ENCODE measurements at regions not wholly inside any gene's neighbourhood (a gene's known extent, or its start where the extent isn't known, plus 50 kb on each side); places are given as distances from the start of the nearest gene placed in this dataset.

DNA sequence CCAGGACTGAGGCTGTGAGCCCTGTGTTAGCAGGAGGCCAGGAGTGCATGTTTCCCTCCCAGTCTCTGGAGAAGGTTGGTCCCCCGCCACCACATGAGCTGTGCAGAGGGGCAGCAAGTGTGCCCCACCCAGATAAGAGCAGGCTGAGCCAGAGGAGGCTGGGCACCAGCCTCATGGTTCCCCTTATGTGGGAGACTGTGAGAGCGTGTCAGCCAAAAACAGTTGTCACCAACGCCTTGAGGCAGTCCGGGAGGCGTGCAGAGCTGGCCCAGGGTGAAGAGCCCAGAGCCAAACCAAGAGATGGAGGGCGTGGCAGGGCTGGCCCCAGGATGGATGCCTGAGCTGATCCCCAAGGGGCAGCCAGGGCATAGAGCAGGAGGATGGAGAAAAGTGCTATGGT, 128.7 kb upstream of the GLI2 start:
- DNase-seq (ENCODE audit: low read depth in 2 of 2), result no peak

DNA sequence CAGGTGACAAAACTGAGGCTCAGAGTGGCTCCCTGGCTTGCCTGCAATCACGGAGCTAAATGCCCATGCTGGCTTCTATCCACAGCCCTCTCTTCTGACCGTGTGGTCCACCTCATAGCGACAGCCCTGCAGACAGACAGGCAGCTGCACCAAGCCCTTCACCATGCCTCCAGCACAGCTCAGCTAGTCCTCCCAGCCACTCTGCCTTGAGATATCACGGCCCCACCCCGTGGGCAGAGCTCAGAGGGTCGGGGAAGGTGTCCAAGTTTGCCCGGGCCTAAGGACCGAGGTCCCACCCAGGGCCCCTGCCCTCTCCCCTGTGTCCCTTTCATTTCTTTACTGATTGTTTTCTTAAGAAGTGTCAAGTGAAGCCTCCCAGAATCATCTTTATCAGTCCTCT, 128.2 kb upstream of the GLI2 start:
- no peak for DNase-seq (ENCODE audit: low read depth in 2 of 2)

DNA sequence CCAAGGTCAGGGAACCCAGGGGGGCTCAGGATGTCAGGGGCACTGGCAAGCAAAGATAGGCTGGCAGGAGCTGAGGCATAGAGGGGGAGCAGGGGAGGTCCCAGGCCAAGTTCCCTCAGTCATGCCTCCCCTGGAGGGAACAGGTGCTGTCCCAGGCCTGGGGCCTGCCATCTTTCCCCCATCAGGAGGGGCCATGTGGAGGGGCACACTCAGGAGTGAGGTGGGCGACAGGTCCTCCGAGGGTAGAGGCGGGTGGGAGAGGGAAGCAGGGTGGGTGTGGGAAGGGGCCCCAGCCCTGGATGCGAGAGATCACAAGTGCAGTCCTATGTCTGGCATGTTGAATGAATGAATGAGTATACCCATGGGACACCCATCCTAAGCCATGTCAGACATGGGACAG, 127.7 kb upstream of the GLI2 start:
- DNase-seq (ENCODE audit: low read depth in 2 of 2), result no peak

DNA sequence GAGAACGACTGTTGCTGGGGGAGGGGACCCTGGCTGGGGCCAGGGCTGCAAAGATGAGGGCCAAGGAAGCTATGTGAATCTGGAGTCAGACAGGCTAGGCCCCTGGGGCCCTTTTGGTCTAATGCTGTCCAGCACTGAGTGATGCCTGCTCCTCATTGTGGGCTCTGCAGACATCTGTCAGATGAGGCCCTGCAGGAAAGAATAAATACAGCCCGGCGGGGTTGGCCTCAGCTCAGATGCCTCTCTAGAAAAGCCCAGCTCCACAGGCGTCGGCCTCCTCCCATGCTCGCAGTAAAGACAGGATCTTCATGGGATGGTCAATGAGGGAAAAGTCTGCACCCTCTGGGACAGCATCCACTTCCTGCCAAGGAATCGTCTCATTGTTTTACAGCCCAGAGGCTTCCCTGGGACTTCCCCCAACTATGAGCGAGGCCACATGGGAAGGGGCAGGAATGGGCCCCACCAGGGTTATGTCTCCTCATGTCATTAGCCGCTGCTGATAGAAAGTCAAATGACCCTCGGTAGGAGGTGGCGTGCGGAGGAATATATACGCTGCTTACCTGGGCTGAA, 125.8 kb upstream of the GLI2 start:
- no peak for DNase-seq (ENCODE audit: low read depth in 2 of 2)

DNA sequence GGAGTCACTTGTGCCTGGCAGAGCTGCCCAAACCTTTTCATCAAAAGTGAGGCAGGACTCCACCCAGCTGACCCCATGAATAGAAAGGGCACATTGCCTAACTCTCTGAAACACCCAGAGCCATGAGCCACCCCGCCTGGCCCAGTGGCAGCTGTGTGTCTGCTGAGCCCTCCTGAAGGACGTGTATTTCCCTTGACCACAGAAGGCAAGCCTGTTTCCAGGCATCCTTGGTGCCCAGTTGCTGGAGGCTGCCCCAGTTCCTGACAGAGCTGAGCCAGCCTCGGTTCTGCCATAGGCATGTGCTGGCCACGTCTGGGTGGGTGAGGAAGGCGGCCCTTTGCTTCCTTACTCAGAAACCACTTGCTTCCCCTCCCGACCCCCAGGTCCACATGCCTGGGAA, 124.7 kb upstream of the GLI2 start:
- no peak for DNase-seq (ENCODE audit: low read depth in 2 of 2)

DNA sequence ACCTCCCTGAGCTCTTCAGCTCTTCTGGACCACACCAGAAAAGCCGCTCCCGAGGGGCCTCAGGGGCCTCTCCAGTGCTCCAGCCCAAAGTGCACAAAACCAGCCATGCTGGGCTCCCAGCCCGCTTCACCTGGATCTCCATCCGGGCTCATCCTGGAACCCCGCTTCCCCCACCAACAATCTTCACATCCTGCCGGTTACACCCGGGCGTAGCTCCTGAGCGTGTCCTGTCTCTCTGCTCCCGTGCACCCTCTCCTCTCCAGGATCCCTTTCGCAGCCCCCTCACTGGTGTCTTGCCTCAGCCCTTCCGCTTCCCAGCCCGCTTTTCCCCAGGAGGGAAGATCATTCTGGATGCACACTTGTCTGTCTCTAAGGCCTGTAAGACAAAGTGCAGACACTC, 123.7 kb upstream of the GLI2 start:
- DNase-seq (ENCODE audit: low read depth in 2 of 2), result no peak

DNA sequence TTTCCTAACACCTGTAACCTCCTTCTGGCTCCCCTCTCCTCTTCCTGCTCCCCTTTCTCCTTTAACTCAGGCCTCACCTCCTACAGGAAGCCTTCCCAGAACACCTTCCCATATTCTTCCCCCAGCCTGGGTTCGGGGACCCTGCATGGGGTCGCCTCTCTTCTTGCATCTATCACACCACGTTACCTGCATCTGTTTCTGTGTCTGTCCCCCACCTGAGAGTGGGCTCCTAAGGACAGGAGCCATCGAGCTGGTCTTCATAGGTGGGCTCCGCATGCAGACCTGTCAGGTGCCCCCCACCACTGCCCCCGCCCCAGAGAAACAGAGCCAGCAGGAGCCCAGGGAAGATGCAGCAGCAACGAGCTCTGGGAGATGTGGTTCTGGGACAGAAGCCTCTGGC, 123.2 kb upstream of the GLI2 start:
- DNase-seq (ENCODE audit: low read depth in 2 of 2), result no peak

DNA sequence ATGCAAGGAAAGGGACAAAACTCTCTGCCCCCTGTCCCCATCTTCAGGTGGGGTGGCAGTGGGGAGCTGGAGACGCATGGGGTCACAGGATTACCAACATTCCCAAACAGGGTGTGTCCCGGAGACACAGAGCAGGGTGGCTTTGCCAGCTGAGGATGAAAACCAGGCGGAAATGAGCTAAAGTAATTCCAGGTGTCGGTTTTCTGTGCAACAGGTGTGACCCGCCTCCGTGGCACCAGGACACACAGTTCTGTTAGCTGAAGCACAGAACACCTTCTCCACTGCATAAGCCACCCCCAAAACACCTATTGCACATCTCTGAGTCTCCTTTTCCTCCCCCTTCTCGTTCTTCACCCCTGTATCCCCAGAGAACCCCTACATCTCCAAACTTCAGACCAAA, 122.7 kb upstream of the GLI2 start:
- DNase-seq (ENCODE audit: low read depth in 2 of 2), result no peak

DNA sequence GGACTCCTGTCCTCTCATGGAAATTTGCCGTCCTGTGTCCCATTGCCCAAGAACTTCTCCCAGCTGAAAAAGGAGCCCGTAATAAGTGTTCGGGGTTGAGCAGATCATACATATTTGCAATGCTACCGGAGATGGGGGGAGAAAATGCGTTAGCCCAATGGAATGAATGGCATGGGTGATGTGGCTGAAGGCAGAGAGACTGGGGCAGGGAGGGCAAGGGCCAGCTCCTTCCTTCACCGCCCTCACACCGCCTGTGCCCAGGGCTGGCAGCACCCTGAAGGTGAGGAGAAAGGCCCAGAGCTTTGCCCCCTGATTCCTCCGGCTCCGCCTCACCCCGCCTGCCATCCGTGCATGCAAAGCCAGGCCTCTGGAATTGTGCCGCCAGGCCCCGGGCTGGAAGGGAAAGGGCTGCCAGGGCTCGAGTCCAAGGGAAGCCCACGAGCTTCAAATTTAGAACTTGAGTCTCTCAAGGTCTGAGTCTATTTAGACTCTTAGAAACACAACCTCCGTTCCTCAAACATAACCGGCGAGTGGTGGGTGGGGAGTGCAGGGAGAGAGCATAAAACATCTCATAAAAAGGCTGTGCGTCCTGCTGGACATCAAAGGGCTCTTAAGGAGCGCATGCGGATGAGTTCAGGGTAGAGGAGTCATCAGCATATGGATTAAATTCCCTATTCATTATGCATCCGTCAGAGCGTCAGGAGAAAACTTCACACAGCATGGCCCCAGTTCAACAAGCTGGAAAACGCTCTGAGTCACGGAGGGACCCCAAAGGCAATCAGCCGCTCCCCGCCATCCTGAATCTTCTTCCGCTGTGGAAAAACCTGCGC, 121.7 kb upstream of the GLI2 start:
- no peak for DNase-seq (ENCODE audit: low read depth in 2 of 2)

DNA sequence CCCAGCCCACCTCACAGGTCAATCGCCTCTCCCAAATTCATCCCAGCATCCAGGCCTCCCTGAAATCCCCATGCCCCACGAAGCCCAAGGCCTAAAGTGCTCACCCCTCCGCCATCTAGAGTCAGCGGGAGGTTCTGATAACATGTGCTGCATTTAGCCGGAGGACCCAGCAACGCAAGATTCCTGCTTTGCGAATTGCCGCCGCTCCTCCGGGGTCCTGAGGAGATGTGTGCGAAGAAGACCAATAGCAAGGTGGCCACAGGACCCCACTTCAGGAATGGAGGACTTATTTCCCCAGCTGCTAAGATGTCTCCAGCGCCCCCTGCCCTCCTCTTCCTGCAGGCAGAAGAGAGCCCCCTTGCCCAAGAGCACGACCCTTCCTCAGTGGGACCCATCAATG, 120.8 kb upstream of the GLI2 start:
- no peak for DNase-seq (ENCODE audit: low read depth in 2 of 2)

DNA sequence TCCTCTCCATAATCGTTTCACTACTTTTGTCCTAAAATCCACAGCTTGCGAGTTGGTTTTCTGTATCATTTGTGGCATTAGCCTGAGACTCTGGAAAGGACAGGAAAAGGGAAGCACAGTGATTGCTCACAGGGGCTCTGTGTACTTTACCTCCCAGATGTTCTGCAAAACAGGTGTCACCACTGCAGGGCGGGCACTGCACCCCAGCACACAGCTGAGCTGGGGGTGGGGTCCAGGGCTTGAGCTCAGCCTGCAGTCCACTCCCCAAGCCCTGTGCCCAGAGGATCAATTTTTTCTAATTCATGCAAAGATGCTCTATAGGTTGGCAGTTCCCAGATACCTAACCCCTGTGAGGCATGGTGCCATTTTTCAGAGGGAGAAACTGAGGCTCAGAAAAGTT, 119.4 kb upstream of the GLI2 start:
- no peak for DNase-seq (ENCODE audit: low read depth in 2 of 2)

DNA sequence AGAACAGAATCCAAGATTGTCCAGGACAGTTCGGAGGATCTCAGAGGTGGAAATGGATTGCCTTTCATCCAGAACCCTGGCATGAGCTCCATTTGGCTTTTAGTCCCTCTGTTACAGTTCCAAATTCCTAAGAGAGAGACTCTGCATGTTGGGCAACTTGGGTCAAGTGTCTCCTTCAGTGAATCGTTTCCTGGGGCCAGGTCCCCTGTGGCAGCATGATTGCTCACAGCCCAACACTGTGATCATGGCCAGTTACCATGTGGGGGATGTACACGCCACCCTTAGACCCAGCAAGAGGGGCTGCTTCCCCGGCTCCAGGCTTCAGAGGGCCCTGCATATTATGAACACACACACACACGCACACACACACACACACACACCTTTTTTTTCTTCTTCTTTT, 118.6 kb upstream of the GLI2 start:
- DNase-seq (ENCODE audit: low read depth in 2 of 2), result no peak

DNA sequence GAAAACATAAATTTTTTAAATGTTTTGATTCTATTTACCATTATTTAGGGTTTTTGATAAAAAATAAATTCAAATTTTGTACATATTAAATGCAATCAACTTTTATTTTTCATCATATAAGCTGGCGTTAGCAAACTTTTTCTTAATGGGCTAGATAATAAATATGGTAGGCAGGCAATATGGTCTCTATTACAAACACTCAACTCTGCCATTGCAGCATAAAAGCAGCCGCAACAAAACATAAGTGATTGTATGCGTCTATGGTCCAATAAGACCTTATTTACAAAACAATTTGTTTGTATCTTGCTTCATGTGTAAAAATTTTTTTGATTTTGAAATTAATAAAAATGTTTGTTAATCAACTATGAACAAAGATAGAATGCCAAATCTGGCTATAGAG, 116.8 kb upstream of the GLI2 start:
- DNase-seq (ENCODE audit: low read depth in 2 of 2), result no peak

DNA sequence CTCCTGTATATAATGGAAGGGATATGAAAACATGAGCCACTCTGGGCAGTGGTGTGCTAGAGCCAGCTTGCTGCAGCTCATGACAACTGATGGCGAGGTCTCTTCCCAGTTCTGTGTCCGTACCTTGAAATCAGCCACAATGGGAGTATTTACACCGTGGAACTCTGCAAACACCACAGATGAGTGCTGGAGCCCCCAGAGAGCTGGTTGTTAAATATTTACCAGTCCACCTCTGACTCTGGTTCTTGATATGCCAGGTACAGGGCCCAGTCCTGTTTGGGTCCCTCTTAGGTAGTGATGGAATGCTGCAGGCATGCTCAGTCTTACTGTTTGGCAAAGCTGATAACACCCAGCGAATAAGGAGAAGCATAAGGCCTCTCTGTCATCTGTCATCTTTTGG, 116.1 kb upstream of the GLI2 start:
- no peak for DNase-seq (ENCODE audit: low read depth in 2 of 2)

DNA sequence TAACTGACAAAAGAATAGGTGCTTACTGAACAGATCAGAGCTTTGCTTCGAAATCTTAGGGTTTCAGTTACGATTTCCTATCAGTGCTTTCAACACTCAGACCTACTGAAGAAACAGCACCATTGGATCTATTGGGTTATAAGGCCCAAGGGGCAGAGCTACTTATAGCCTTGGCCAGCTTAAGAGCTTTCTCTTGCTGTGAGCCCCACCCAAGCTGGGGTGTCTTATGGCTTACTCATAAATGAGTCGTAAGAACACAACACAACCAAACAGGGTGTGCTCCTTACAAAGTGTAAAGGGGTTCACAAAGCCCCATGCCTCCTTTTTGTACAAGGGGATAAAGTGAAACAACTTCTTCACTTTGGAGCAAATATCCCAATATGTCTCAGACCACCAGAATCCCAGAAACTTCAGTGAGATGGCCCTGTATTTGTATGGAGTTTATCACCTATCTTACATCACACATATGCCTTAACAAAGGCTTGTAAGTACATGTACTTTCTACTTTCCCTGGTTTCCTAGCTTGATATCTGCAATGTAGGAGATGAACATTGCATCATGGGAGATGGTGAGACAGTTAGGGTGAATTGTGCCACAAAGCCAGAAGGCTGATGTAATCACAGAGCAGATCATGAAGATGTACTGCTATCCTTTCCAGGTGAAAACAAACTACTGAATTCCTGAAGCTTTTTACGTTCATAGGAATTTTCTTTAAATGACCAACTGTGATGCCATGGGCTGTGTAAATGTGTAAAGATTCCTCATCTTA, 115.5 kb upstream of the GLI2 start:
- DNase-seq (ENCODE audit: low read depth in 2 of 2), result no peak

DNA sequence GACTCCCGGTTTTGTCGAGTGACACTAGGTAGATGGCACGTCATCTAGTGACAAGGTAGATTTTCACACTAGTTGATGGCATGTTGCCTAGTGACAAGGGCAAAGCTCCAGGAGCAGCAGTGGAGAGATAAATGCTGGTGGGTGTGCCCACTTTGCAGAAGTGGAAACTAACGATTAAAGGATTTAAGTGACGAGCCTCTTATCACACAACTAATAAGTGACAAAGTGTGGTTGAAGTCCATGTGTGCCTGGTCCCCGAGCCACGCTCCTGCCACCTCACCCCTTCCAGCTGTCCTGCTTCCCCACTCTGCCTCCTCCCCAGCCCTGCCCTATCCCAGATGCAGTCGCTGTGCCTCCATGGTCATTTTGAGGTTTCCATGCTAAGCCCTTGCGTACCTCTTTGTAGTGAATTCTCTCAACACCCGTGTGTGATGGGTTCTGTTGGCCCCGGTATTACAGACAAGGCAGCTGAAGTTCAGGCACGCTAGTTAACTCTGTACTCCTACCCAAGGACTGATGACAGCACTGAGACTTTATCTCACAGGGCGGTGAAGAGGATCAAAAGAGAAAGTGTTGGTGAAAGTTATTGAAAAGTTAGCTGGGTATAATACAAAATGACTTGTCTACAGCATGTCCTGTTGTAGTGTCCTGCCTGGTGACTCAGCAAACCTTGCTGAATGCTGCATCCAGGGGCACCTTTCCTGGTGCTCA, 113.4 kb upstream of the GLI2 start:
- no peak for DNase-seq (ENCODE audit: low read depth in 2 of 2)

DNA sequence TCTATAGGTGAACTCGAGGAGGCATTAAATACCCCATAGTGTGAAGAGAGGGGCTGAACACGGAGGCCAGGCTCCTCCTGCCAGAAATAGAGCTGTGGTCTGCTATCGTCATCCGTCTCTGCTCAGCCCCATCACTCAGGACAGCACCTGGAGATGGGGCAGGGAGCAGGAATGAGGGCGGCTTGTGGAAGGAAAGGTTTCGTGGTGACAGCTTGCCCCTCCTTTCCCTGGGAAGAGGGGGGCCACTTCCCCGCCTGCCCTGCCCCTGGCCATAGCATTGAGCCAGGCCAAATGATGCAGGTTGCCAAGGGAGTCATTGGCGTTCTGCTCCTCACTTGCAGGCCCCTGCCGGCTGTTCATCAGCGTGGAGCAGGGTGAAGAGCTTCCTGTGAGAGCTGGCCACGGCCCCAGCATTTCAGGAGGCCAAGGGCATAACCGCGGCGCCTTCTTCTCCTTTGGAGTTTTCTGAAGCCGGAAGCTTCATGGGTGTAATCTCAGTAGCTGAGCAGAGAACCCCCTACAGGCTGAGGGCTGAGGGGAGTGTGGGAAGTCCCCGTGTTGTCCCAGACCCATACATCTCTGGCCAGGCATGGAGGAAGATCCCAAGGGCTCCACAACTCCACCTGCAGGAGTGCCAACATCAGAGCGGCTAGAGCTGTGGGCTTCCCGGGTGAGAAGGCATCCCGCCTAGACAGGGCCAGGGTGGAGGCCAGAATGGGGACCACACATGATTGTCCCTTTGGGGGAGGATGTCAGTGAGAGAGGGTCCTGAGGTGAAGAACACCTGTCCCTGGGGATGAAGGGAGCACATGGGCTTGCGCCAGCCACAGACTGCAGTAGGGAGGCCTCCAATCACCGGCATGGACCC, 112.5 kb upstream of the GLI2 start:
- no peak for DNase-seq (ENCODE audit: low read depth in 2 of 2)

DNA sequence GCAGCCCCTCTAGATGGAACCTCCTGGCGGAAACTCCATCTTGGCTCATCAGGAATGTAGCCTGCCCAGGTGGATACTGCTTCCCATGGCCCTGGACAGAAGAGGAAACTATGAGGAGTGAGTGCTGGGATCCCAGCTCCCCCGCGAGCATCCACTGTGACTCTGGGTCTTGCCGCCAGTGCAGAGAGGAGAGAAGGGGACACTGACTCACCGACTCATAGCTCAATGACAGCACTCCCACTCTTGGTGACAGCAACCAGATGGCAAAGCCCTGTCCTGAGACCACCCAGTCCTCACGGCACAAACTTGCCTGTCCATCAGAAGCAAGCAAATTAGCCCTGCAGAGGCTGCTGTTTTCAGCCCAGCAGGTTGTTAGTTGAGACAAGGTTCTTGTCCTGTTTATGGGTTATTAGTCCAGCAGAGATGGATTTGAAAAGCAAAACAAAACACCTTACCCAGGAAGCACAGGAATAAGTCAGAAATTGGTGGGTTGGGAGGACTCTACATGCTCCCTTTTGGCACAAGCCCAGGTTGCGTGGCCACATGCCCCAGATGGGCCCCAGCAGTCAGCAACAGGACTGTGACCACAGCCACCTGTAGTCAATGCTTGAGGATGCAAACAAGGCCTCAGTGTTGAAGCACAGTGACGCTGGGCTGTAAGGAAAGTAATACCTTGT, 111.5 kb upstream of the GLI2 start:
- DNase-seq (ENCODE audit: low read depth in 2 of 2), result no peak

DNA sequence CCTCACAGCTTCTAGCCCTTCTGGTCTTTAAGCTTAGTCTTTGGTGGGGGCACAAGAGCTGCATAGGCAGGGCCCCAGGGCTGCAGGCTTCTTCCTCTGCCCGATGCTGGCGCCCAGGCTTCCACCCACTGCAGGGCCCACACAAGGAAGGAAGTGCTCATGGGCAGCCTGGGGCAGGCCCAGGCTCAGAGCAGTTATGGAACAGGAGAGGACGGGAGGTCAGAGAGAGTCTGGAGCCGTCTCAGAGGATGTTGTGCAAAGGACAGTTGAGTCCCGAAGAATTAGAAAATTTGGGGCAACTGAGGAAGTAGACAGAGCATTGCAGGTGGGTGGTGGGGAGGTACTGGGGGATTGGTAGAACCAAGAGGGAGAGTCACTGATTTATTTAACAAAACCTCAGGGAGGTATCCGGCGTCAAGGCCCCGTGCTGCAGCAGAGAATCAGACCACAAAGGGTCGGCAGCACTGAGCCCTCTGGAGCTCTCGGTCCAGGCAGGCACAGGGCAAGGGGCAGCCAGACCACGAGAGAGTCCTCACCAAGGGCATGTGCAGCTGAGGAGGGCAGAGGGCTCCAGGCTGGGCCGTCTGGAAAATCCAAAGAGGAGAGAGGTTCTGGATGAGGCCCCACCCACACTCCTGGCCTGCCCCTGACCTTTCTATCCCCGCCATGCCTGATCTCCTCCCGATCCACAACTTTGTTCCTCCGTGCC, 110.8 kb upstream of the GLI2 start:
- DNase-seq (ENCODE audit: low read depth in 2 of 2), result no peak

DNA sequence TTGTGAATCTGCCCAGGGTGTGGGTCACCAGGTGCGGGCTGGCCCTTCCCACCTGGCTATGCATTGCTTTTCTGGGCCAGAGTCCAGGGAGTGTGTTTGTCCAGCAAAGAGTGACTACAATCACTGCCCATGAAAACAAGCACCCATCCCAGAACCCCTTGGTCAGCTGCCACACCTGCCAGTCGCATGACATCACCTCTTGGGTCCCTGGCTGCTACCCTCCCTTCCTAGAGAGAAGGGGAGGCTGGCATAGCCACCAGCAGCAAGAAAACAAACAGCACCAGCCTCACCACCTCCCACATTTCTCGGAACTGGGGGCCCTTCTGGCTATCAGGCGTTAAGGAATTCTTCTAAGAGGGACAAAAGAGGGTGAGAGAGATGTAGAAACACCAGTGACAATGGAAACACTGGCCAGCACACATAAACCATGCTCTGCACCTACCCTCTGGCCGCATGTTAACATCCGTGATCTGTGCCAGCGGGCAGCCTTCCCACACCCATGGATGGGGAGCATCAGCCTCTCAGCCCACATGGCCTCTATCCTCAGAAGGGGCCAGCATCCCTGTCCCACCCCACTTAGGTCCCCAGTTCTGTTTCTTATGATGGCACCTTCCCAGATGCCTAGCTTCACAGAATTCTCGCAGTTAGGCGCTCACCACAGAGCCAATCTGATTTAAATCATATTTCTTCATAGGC, 109.7 kb upstream of the GLI2 start:
- no peak for DNase-seq (ENCODE audit: low read depth in 2 of 2)
